ENCODE measurements at regions not wholly inside any gene's neighbourhood (a gene's known extent, or its start where the extent isn't known, plus 50 kb on each side); places are given as distances from the start of the nearest gene placed in this dataset.
A peak's percentile ranks its signal among the peaks of the same experiment; 100 is the strongest.
"Not testable (repeated sequence)": the region's sequence is repeated elsewhere in the genome, so short reads cannot be mapped to it uniquely, and the experiment has no call there.

- no peak for FAIRE-seq
- no peaks in the 10 kb centered on the region for H3K9me3 ChIP-seq
- intact Hi-C loops (cut with DNase I), result no loop called here
- no peak overlapping the region for H3K27ac ChIP-seq
- 45 to 59% methylated on average over 3 of the region's 3 CpGs for WGBS, 2 donors
- H3K27me3 ChIP-seq, result no peaks in the 10 kb centered on the region
- no peaks in the 10 kb centered on the region for H3K4me1 ChIP-seq
- no peak for TF ChIP-seq CTCF (IDR thresholded peaks at IDR 0.05)
- H3K36me3 ChIP-seq, result no peaks in the 10 kb centered on the region
- no peak for DNase-seq
- no peak for ATAC-seq
- H3K4me3 ChIP-seq, result no peak overlapping the region
Measured at GRCh38 chr9:119880361-119880760, 511.1 kb upstream of the BRINP1 start.

- no peak overlapping the region for H3K4me3 ChIP-seq
- FAIRE-seq, result no peak
- intact Hi-C loops (cut with DNase I), result no loop called here
- H3K27me3 ChIP-seq, result no peaks in the 10 kb centered on the region
- no peaks in the 10 kb centered on the region for H3K9me3 ChIP-seq
- H3K36me3 ChIP-seq, result no peaks in the 10 kb centered on the region
- no peaks in the 10 kb centered on the region for H3K4me1 ChIP-seq
- 53 to 59% methylated on average over 6 of the region's 6 CpGs for WGBS, 2 donors
- no peak overlapping the region for H3K27ac ChIP-seq
- no peak for TF ChIP-seq CTCF (IDR thresholded peaks at IDR 0.05)
- DNase-seq, result no peak
- no peak for ATAC-seq
Measured at GRCh38 chr9:119877306-119877705, 508.1 kb upstream of the BRINP1 start.

GRCh38 chr9:119873877-119874276 is 504.6 kb upstream of the BRINP1 start:
- Histone ChIP-seq H3K27me3 (no peaks in the 10 kb centered on the region), H3K36me3 (no peaks in the 10 kb centered on the region), H3K9me3 (no peaks in the 10 kb centered on the region), H3K4me1 (no peaks in the 10 kb centered on the region), H3K27ac (no peak overlapping the region), H3K4me3 (no peak overlapping the region)
- no peak for ATAC-seq
- DNase-seq, result no peak
- intact Hi-C loops (cut with DNase I), result no loop called here
- TF ChIP-seq CTCF (IDR thresholded peaks at IDR 0.05), result no peak
- FAIRE-seq, result no peak
- 44 to 46% methylated on average over 3 of the region's 3 CpGs for WGBS, 2 donors

GRCh38 chr9:119870251-119870650 is 501.0 kb upstream of the BRINP1 start:
- H3K27ac ChIP-seq; FAIRE-seq; H3K9me3 ChIP-seq; intact Hi-C loops (cut with DNase I); H3K4me1 ChIP-seq; H3K4me3 ChIP-seq; H3K36me3 ChIP-seq; ATAC-seq; H3K27me3 ChIP-seq: not testable (repeated sequence)
- DNase-seq, result peak in 1 of 6 donors; percentile 40
- WGBS, 2 donors, result 86 to 89% methylated on average over 17 to 26 of the region's 26 CpGs

- TF ChIP-seq CTCF (IDR thresholded peaks at IDR 0.05), result no peak
- 11 to 20% methylated on average over 5 of the region's 5 CpGs for WGBS, 2 donors
- H3K27me3 ChIP-seq, result no peaks in the 10 kb centered on the region
- FAIRE-seq (no peak), ATAC-seq (peak in 2 of 4 donors; percentile 30 to 49), DNase-seq (no peak)
- H3K4me1 ChIP-seq, result no peaks in the 10 kb centered on the region
- no peak overlapping the region for H3K27ac ChIP-seq
- no peaks in the 10 kb centered on the region for H3K9me3 ChIP-seq
- intact Hi-C loops (cut with DNase I), result no loop called here
- H3K36me3 ChIP-seq, result no peaks in the 10 kb centered on the region
- H3K4me3 ChIP-seq, result no peak overlapping the region
Measured at GRCh38 chr9:119868694-119869093, 499.5 kb upstream of the BRINP1 start.

GRCh38 chr9:119861842-119862241 is 492.6 kb upstream of the BRINP1 start:
- Histone ChIP-seq H3K27me3 (no peaks in the 10 kb centered on the region), H3K36me3 (no peaks in the 10 kb centered on the region), H3K4me3 (no peak overlapping the region), H3K27ac (no peak overlapping the region), H3K9me3 (no peaks in the 10 kb centered on the region), H3K4me1 (no peaks in the 10 kb centered on the region)
- TF ChIP-seq CTCF (IDR thresholded peaks at IDR 0.05), result no peak
- FAIRE-seq (no peak), DNase-seq (no peak), ATAC-seq (no peak)
- intact Hi-C loops (cut with DNase I), result no loop called here
